ENCODE measurements at regions not wholly inside any gene's neighbourhood (a gene's known extent, or its start where the extent isn't known, plus 50 kb on each side); places are given as distances from the start of the nearest gene placed in this dataset.

GRCh38 chr12:127260999-127261398 lies 1006.0 kb upstream of the TMEM132C start:
- TF ChIP-seq CTCF (conservative IDR thresholded peaks at IDR 0.05; ENCODE audit: low read depth, low read length): no peak
- TF ChIP-seq EZH2phosphoT487 (IDR thresholded peaks at IDR 0.05; ENCODE audit: borderline replicate concordance, low read length): no peak

Measured in PC-3 (cell line).